HEK293 (cell line): ENCODE measurements at regions not wholly inside any gene's neighbourhood (a gene's known extent, or its start where the extent isn't known, plus 50 kb on each side); places are given as distances from the start of the nearest gene placed in this dataset.

Source experiments
- CTCF ChIP-seq: fragments of 450-650 bp; formaldehyde crosslinking; IDR thresholded peaks from 2 replicates; pipeline ENCODE4 v1.5.1; 2016; ENCODE audit warnings: missing biosample characterization, missing genetic modification characterization
- ELK4 ChIP-seq: IDR thresholded peaks from 2 replicates; pipeline ENCODE4 v1.6.1; 2011; ENCODE audit warnings: mild to moderate bottlenecking, low read depth, low read length, borderline replicate concordance
- SALL2 ChIP-seq: fragments of 450-650 bp; formaldehyde crosslinking; IDR thresholded peaks from 2 replicates; pipeline ENCODE4 v1.5.0; 2017; ENCODE audit warnings: missing biosample characterization, mild to moderate bottlenecking, missing genetic modification characterization, borderline replicate concordance
- ZBTB11 ChIP-seq: fragments of 450-650 bp; formaldehyde crosslinking; conservative IDR thresholded peaks from 2 replicates; pipeline ENCODE4 v1.5.1; 2016; ENCODE audit warnings: low read depth, missing biosample characterization, missing genetic modification characterization
- ZNF184 ChIP-seq: fragments of 450-650 bp; IDR thresholded peaks from 2 replicates; pipeline ENCODE4 v1.5.1; 2018; ENCODE audit warnings: missing biosample characterization, mild to moderate bottlenecking, missing genetic modification characterization
- ZNF473 ChIP-seq: fragments of 450-650 bp; formaldehyde crosslinking; IDR thresholded peaks from 2 replicates; pipeline ENCODE4 v1.5.1; 2017; ENCODE audit warnings: missing biosample characterization, missing genetic modification characterization
- ZNF624 ChIP-seq: fragments of 450-650 bp; formaldehyde crosslinking; IDR thresholded peaks from 2 replicates; pipeline ENCODE4 v1.5.1; 2017; ENCODE audit warnings: missing biosample characterization, missing genetic modification characterization
- ZNF654 ChIP-seq: fragments of 450-650 bp; formaldehyde crosslinking; IDR thresholded peaks from 2 replicates; pipeline ENCODE4 v1.5.1; 2016; ENCODE audit warnings: low read depth, missing biosample characterization, missing genetic modification characterization
- ZNF776 ChIP-seq: fragments of 450-650 bp; formaldehyde crosslinking; IDR thresholded peaks from 2 replicates; pipeline ENCODE4 v1.5.0; 2017; ENCODE audit warnings: missing biosample characterization, missing genetic modification characterization, borderline replicate concordance
- ZNF791 ChIP-seq: fragments of 450-650 bp; formaldehyde crosslinking; IDR thresholded peaks from 2 replicates; pipeline ENCODE4 v1.5.1; 2016; ENCODE audit warnings: missing biosample characterization, missing genetic modification characterization

GRCh38 chr5:40399349-40399748 is 280.4 kb upstream of the PTGER4 start:
- TF ChIP-seq ZNF776 (tag by site-specific recombination) (no peak), CTCF (tag by site-specific recombination) (no peak), ZNF654 (tag by site-specific recombination) (no peak), SALL2 (tag by site-specific recombination) (no peak), ZNF624 (tag by site-specific recombination) (no peak), ZNF473 (tag by site-specific recombination) (no peak), ZNF184 (tag by site-specific recombination) (no peak), ELK4 (no peak), ZNF791 (tag by site-specific recombination) (no peak), ZBTB11 (tag by site-specific recombination) (no peak)
